H9 (cell line): ENCODE measurements at regions not wholly inside any gene's neighbourhood (a gene's known extent, or its start where the extent isn't known, plus 50 kb on each side); places are given as distances from the start of the nearest gene placed in this dataset.

Experiments used
- DNase-seq: peaks from one replicate; pipeline ENCODE4 v3.0.0-alpha.2; 2017
- H2AFZ ChIP-seq: one replicate; pipeline ENCODE4 v1.6.1; 2013; ENCODE audit warnings: mild to moderate bottlenecking, low read length, control low read depth, moderate library complexity
- H2AK5ac ChIP-seq: 2 replicates; pipeline ENCODE4 v1.6.1; 2013; ENCODE audit warnings: low read length, control low read depth, mixed read lengths; ENCODE audit not compliant: insufficient read length
- H2BK120ac ChIP-seq: one replicate; pipeline ENCODE4 v1.6.1; 2013; ENCODE audit warnings: low read depth, mild to moderate bottlenecking, low read length, control low read depth, inconsistent platforms; ENCODE audit not compliant: poor library complexity, severe bottlenecking
- H2BK12ac ChIP-seq: 2 replicates; pipeline ENCODE4 v1.6.1; 2013; ENCODE audit warnings: low read length, control low read depth, mixed read lengths, low read depth; ENCODE audit not compliant: insufficient read length
- H2BK15ac ChIP-seq: 2 replicates; pipeline ENCODE4 v1.6.1; 2013; ENCODE audit warnings: low read depth, low read length, control low read depth
- H2BK20ac ChIP-seq: one replicate; pipeline ENCODE4 v1.6.1; 2013; ENCODE audit warnings: low read depth, mild to moderate bottlenecking, low read length, control low read depth, inconsistent platforms; ENCODE audit not compliant: poor library complexity, severe bottlenecking
- H2BK5ac ChIP-seq: 2 replicates; pipeline ENCODE4 v1.6.1; 2013; ENCODE audit warnings: low read length, control low read depth, mixed read lengths; ENCODE audit not compliant: insufficient read length
- H3K14ac ChIP-seq: 2 replicates; pipeline ENCODE4 v1.6.1; 2013; ENCODE audit warnings: low read length, control low read depth; ENCODE audit not compliant: insufficient read depth
- H3K18ac ChIP-seq: 2 replicates; pipeline ENCODE4 v1.6.1; 2013; ENCODE audit warnings: low read depth, mild to moderate bottlenecking, mixed read lengths, low read length, control low read depth; ENCODE audit not compliant: insufficient read length
- H3K23ac ChIP-seq: 2 replicates; pipeline ENCODE4 v1.6.1; 2013; ENCODE audit warnings: low read length, control low read depth, mixed read lengths, low read depth; ENCODE audit not compliant: insufficient read length
- H3K23me2 ChIP-seq: 2 replicates; pipeline ENCODE4 v1.6.1; 2013; ENCODE audit warnings: low read depth, mild to moderate bottlenecking, mixed read lengths, low read length, control low read depth; ENCODE audit not compliant: insufficient read length, poor library complexity, severe bottlenecking
- H3K27ac ChIP-seq: 2 replicates; pipeline ENCODE4 v1.5.1; 2013; ENCODE audit warnings: low read length, control low read depth, mixed read lengths, low read depth; ENCODE audit not compliant: insufficient read length
- H3K27me3 ChIP-seq: 2 replicates; pipeline ENCODE4 v1.6.1; 2013; ENCODE audit warnings: low read length, control low read depth, inconsistent platforms; ENCODE audit not compliant: insufficient read depth
- H3K4ac ChIP-seq: 2 replicates; pipeline ENCODE4 v1.6.1; 2013; ENCODE audit warnings: low read depth, mild to moderate bottlenecking, control low read depth, inconsistent platforms, low read length, moderate library complexity
- H3K4me1 ChIP-seq: 2 replicates; pipeline ENCODE4 v1.6.1; 2013; ENCODE audit warnings: low read length, control low read depth, inconsistent platforms; ENCODE audit not compliant: insufficient read depth
- H3K4me2 ChIP-seq: 2 replicates; pipeline ENCODE4 v1.6.1; 2013; ENCODE audit warnings: low read length, control low read depth, mixed read lengths; ENCODE audit not compliant: insufficient read length, insufficient read depth
- H3K56ac ChIP-seq: 2 replicates; pipeline ENCODE4 v1.6.1; 2013; ENCODE audit warnings: low read depth, mild to moderate bottlenecking, mixed read lengths, low read length, control low read depth; ENCODE audit not compliant: insufficient read length
- H3K79me1 ChIP-seq: 2 replicates; pipeline ENCODE4 v1.6.1; 2013; ENCODE audit warnings: low read depth, mild to moderate bottlenecking, moderate library complexity, low read length, control low read depth, inconsistent platforms; ENCODE audit not compliant: insufficient read depth, poor library complexity, severe bottlenecking
- H3K79me2 ChIP-seq: 2 replicates; pipeline ENCODE4 v1.6.1; 2013; ENCODE audit warnings: low read length, control low read depth, inconsistent platforms; ENCODE audit not compliant: insufficient read depth
- H3K9ac ChIP-seq: 2 replicates; pipeline ENCODE4 v1.6.1; 2013; ENCODE audit warnings: low read length, control low read depth, mixed read lengths; ENCODE audit not compliant: insufficient read length; ENCODE audit errors: extremely low read depth
- H3K9me3 ChIP-seq: one replicate; pipeline ENCODE4 v1.6.1; 2013; ENCODE audit warnings: low read depth, low read length, inconsistent platforms; ENCODE audit not compliant: control insufficient read depth
- H3T11ph ChIP-seq: one replicate; pipeline ENCODE4 v1.6.1; 2013; ENCODE audit warnings: mild to moderate bottlenecking, low read length, control low read depth, inconsistent platforms
- H4K20me1 ChIP-seq: one replicate; pipeline ENCODE4 v1.6.1; 2013; ENCODE audit not compliant: control insufficient read depth, insufficient read length, insufficient read depth
- H4K5ac ChIP-seq: 2 replicates; pipeline ENCODE4 v1.6.1; 2013; ENCODE audit warnings: low read depth, mild to moderate bottlenecking, mixed read lengths, low read length, control low read depth; ENCODE audit not compliant: insufficient read length
- H4K8ac ChIP-seq: replicated peaks from 2 replicates; pipeline ENCODE4 v1.6.1; 2013; ENCODE audit warnings: low read length, control low read depth, mixed read lengths, low read depth; ENCODE audit not compliant: insufficient read length
- H4K91ac ChIP-seq: 2 replicates; pipeline ENCODE4 v1.6.1; 2013; ENCODE audit warnings: low read depth, mild to moderate bottlenecking, moderate library complexity, mixed read lengths, low read length, control low read depth; ENCODE audit not compliant: insufficient read length
- H3K27ac Mint-ChIP-seq, 3 experiments: 2 replicates in 2 of 3; 3 replicates in 1 of 3; pipeline ENCODE4 v1.8.0; 2020 to 2021; ENCODE audit warnings: mixed read lengths in 3 of 3, mild to moderate bottlenecking in 1 of 3, moderate library complexity in 1 of 3
- H3K27me3 Mint-ChIP-seq: 2 replicates; pipeline ENCODE4 v1.8.0; 2021; ENCODE audit warnings: low read depth, mild to moderate bottlenecking, moderate library complexity, mixed read lengths
- H3K36me3 Mint-ChIP-seq, 3 experiments: 2 replicates in 2 of 3; 3 replicates in 1 of 3; pipeline ENCODE4 v1.8.0; 2020 to 2021; ENCODE audit warnings: low read depth in 3 of 3, mixed read lengths in 3 of 3; ENCODE audit not compliant: insufficient read depth in 1 of 3
- H3K4me1 Mint-ChIP-seq, 2 experiments: 2 replicates each; pipeline ENCODE4 v1.8.0; 2020; ENCODE audit warnings: mixed read lengths in 2 of 2
- H3K4me3 Mint-ChIP-seq, 2 experiments: 2 replicates in 1 of 2; 3 replicates in 1 of 2; pipeline ENCODE4 v1.8.0; 2020 to 2021; ENCODE audit warnings: mild to moderate bottlenecking in 2 of 2, mixed read lengths in 2 of 2, moderate library complexity in 1 of 2
- H3K9me3 Mint-ChIP-seq, 2 experiments: 2 replicates in 1 of 2; 3 replicates in 1 of 2; pipeline ENCODE4 v1.8.0; 2020; ENCODE audit warnings: mild to moderate bottlenecking in 2 of 2, mixed read lengths in 2 of 2, moderate library complexity in 1 of 2
- WGBS: extraction: QIAGEN DNeasy Blood & Tissue Kit; methylation state at CpG from one replicate; pipeline ENCODE4 v1.1.7; 2013; ENCODE audit warnings: missing lambda C conversion rate, low lambda C conversion rate, mixed read lengths; ENCODE audit not compliant: insufficient read length; ENCODE audit errors: extremely low coverage; 5-methylcytosine and 5-hydroxymethylcytosine counted together
- TF ChIP-seq, protein P1 (sequence below): fragments of 200-600 bp; sonication (generic); conservative IDR thresholded peaks from 3 replicates; pipeline ENCODE4 v1.8.0; 2021; ENCODE audit warnings: antibody characterized with exemption, mild to moderate bottlenecking

- Histone ChIP-seq H3K9ac (no peak overlapping the region), H3K27ac (no peak overlapping the region), H3K56ac (no peak overlapping the region), H4K91ac (no peak overlapping the region), H2AK5ac (no peak overlapping the region), H3K79me2 (no peaks in the 10 kb centered on the region), H3K14ac (no peak overlapping the region), H2BK120ac (no peak overlapping the region), H2BK5ac (no peak overlapping the region), H3K18ac (no peak overlapping the region), H3K79me1 (no peaks in the 10 kb centered on the region), H3K9me3 (no peaks in the 10 kb centered on the region), H3K4me1 (no peaks in the 10 kb centered on the region), H4K8ac (no peak overlapping the region), H2AFZ (no peak overlapping the region), H2BK20ac (no peak overlapping the region), H3T11ph (no peak overlapping the region), H4K5ac (no peak overlapping the region), H2BK15ac (no peak overlapping the region), H3K23ac (no peak overlapping the region), H3K27me3 (no peaks in the 10 kb centered on the region; the same call in 1 of the 2 replicates), H3K4me2 (no peak overlapping the region), H3K4ac (no peak overlapping the region), H4K20me1 (no peaks in the 10 kb centered on the region), H2BK12ac (no peak overlapping the region), H3K23me2 (no peaks in the 10 kb centered on the region)
- Mint-ChIP-seq H3K4me1 (peaks cover 6% of the 10 kb centered on the region in 2 experiments), H3K4me3 (no peak overlapping the region), H3K9me3 (no peaks in the 10 kb centered on the region), H3K36me3 (no peaks in the 10 kb centered on the region; a peak in 2 of 7 replicates), H3K27ac (no peak overlapping the region), H3K27me3 (peaks cover 71% of the 10 kb centered on the region)
- TF ChIP-seq, protein P1, sequence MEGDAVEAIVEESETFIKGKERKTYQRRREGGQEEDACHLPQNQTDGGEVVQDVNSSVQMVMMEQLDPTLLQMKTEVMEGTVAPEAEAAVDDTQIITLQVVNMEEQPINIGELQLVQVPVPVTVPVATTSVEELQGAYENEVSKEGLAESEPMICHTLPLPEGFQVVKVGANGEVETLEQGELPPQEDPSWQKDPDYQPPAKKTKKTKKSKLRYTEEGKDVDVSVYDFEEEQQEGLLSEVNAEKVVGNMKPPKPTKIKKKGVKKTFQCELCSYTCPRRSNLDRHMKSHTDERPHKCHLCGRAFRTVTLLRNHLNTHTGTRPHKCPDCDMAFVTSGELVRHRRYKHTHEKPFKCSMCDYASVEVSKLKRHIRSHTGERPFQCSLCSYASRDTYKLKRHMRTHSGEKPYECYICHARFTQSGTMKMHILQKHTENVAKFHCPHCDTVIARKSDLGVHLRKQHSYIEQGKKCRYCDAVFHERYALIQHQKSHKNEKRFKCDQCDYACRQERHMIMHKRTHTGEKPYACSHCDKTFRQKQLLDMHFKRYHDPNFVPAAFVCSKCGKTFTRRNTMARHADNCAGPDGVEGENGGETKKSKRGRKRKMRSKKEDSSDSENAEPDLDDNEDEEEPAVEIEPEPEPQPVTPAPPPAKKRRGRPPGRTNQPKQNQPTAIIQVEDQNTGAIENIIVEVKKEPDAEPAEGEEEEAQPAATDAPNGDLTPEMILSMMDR: no peak
- DNase-seq: no peak
- no CpG with 5 or more reads among the region's 3 CpGs for WGBS
Measured at GRCh38 chr12:129959889-129960288, 56.1 kb upstream of the TMEM132D start.
